ENCODE measurements at regions not wholly inside any gene's neighbourhood (a gene's known extent, or its start where the extent isn't known, plus 50 kb on each side); places are given as distances from the start of the nearest gene placed in this dataset.

GRCh38 chr2:198957181-198957580 lies 500.6 kb downstream of the SATB2 start:
- H3K27ac Mint-ChIP-seq: no peak overlapping the region
- no peak for TF ChIP-seq ESRRA (CRISPR knock-in tag; IDR thresholded peaks at IDR 0.05; ENCODE audit: borderline replicate concordance)
- H3K9me3 Mint-ChIP-seq: no peaks in the 10 kb centered on the region
- DNase-seq (ENCODE audit: low spot score) (no peak), ATAC-seq (no peak)
- peaks cover 11% of the 10 kb centered on the region for H3K4me1 Mint-ChIP-seq
- H3K36me3 Mint-ChIP-seq: no peaks in the 10 kb centered on the region
- POLR2A ChIA-PET: no interaction called here
- H3K4me3 Mint-ChIP-seq: no peak overlapping the region
- no peaks in the 10 kb centered on the region for H3K27me3 Mint-ChIP-seq (ENCODE audit: low read depth)
- CTCF ChIA-PET: no interaction called here

GRCh38 chr2:198953328-198953727 lies 504.4 kb downstream of the SATB2 start:
- TF ChIP-seq ZNF232 (CRISPR knock-in tag; IDR thresholded peaks at IDR 0.05): no peak
- no peaks in the 10 kb centered on the region for H3K36me3 Mint-ChIP-seq
- H3K9me3 Mint-ChIP-seq: peaks cover 5% of the 10 kb centered on the region
- H3K27me3 Mint-ChIP-seq (ENCODE audit: low read depth): no peaks in the 10 kb centered on the region
- DNase-seq (ENCODE audit: low spot score) (no peak), ATAC-seq (no peak)
- peaks cover 12% of the 10 kb centered on the region for H3K4me1 Mint-ChIP-seq
- no peak overlapping the region for H3K4me3 Mint-ChIP-seq
- ChIA-PET POLR2A (no interaction called here), CTCF (no interaction called here)
- H3K27ac Mint-ChIP-seq: no peak overlapping the region

GRCh38 chr2:198950803-198951202 lies 506.9 kb downstream of the SATB2 start:
- CTCF ChIA-PET: no interaction called here
- DNase-seq (ENCODE audit: low spot score) (no peak), ATAC-seq (no peak)
- no peaks in the 10 kb centered on the region for H3K36me3 Mint-ChIP-seq
- H3K9me3 Mint-ChIP-seq: peaks cover 5% of the 10 kb centered on the region
- TF ChIP-seq AR (CRISPR knock-in tag; IDR thresholded peaks at IDR 0.05): no peak
- TF ChIP-seq E2F4 (CRISPR knock-in tag; IDR thresholded peaks at IDR 0.05; ENCODE audit: borderline replicate concordance, low read depth): no peak
- H3K27me3 Mint-ChIP-seq (ENCODE audit: low read depth): no peaks in the 10 kb centered on the region
- H3K27ac Mint-ChIP-seq: no peak overlapping the region
- H3K4me3 Mint-ChIP-seq: no peak overlapping the region
- POLR2A ChIA-PET: no interaction called here
- peaks cover 5% of the 10 kb centered on the region for H3K4me1 Mint-ChIP-seq

GRCh38 chr2:198945496-198945895 lies 512.2 kb downstream of the SATB2 start:
- Mint-ChIP-seq H3K4me1 (peaks cover 5% of the 10 kb centered on the region), H3K9me3 (peaks cover 6% of the 10 kb centered on the region), H3K36me3 (no peaks in the 10 kb centered on the region), H3K27ac (no peak overlapping the region), H3K4me3 (no peak overlapping the region), H3K27me3 (ENCODE audit: low read depth) (no peaks in the 10 kb centered on the region)
- no peak for TF ChIP-seq FOXP1 (CRISPR knock-in tag; IDR thresholded peaks at IDR 0.05; ENCODE audit: borderline replicate concordance)
- TF ChIP-seq ZNF396 (CRISPR knock-in tag; IDR thresholded peaks at IDR 0.05; ENCODE audit: borderline replicate concordance): no peak
- no peak for TF ChIP-seq MYBL2 (CRISPR knock-in tag; IDR thresholded peaks at IDR 0.05)
- DNase-seq (ENCODE audit: low spot score): no peak
- ChIA-PET POLR2A (no interaction called here), CTCF (no interaction called here)
- ATAC-seq: no peak

GRCh38 chr2:198930170-198930569 lies 527.6 kb downstream of the SATB2 start:
- TF ChIP-seq ZNF232 (CRISPR knock-in tag; IDR thresholded peaks at IDR 0.05) (no peak), CTCF (IDR thresholded peaks at IDR 0.05) (peak; percentile 30; the same call in 1 of the 2 replicates), FOXJ3 (CRISPR knock-in tag; IDR thresholded peaks at IDR 0.05; ENCODE audit: borderline replicate concordance) (no peak), FOXK1 (CRISPR knock-in tag; IDR thresholded peaks at IDR 0.05) (no peak), MXD4 (CRISPR knock-in tag; IDR thresholded peaks at IDR 0.05; ENCODE audit: borderline replicate concordance) (no peak), IRF1 (CRISPR knock-in tag; IDR thresholded peaks at IDR 0.05) (no peak), FOXP1 (CRISPR knock-in tag; IDR thresholded peaks at IDR 0.05; ENCODE audit: borderline replicate concordance) (no peak)
- Mint-ChIP-seq H3K27ac (no peak overlapping the region; the same call in 1 of the 2 replicates), H3K9me3 (peaks cover 16% of the 10 kb centered on the region), H3K4me3 (no peak overlapping the region), H3K4me1 (no peaks in the 10 kb centered on the region), H3K27me3 (ENCODE audit: low read depth) (no peaks in the 10 kb centered on the region), H3K36me3 (peaks cover 10% of the 10 kb centered on the region)
- ChIA-PET POLR2A (no interaction called here), CTCF (no interaction called here)
- DNase-seq (ENCODE audit: low spot score): peak; percentile 38
- peak; percentile 86 for ATAC-seq

Data from WTC11 (cell line).